Gastrocnemius medialis (tissue), 4 donors: ENCODE measurements at regions not wholly inside any gene's neighbourhood (a gene's known extent, or its start where the extent isn't known, plus 50 kb on each side); places are given as distances from the start of the nearest gene placed in this dataset.
A peak's percentile ranks its signal among the peaks of the same experiment; 100 is the strongest.

ENCODE experiments used
- ATAC-seq, 2 donors: fragments of 150-250 bp; one replicate each; pipeline ENCODE4 v1.9.1; 2016
- DNase-seq, 2 donors: peaks; one replicate each; pipeline ENCODE4 v3.0.0-alpha.2; 2019
- H3K27ac ChIP-seq, 4 donors: fragments of 200-600 bp; sonication (generic); 1 replicate in 1 of 4; 2 replicates in 3 of 4; pipeline ENCODE4 v1.5.1; 2016 to 2018; ENCODE audit warnings: mild to moderate bottlenecking in 2 of 4, moderate library complexity in 1 of 4
- H3K27me3 ChIP-seq, 3 donors: fragments of 200-600 bp; sonication (generic) in 2 of 3; 1 replicate in 1 of 3; 2 replicates in 2 of 3; pipeline versions ENCODE4 v1.5.1 to v1.6.0; 2016 to 2019; ENCODE audit warnings: mild to moderate bottlenecking in 1 of 3, moderate library complexity in 1 of 3
- H3K36me3 ChIP-seq, 2 donors: fragments of 200-600 bp; sonication (generic) in 1 of 2; one replicate each; pipeline ENCODE4 v1.5.1; 2017 to 2018
- H3K4me1 ChIP-seq, 2 donors: fragments of 200-600 bp; sonication (generic) in 1 of 2; one replicate each; pipeline ENCODE4 v1.5.1; 2016 to 2017; ENCODE audit warnings: mild to moderate bottlenecking in 2 of 2
- H3K4me3 ChIP-seq, 4 donors: fragments of 200-600 bp; sonication (generic) in 3 of 4; 1 replicate in 1 of 4; 2 replicates in 3 of 4; pipeline ENCODE4 v1.5.1; 2016 to 2019; ENCODE audit warnings: mild to moderate bottlenecking in 2 of 4
- H3K9me3 ChIP-seq, 3 donors: fragments of 200-600 bp; sonication (generic) in 2 of 3; 1 replicate in 1 of 3; 2 replicates in 2 of 3; pipeline ENCODE4 v1.5.1; 2016 to 2019
- CTCF ChIP-seq, 5 experiments: fragments of 450-650 bp in 3 of 5; fragments of 200-600 bp in 2 of 5; sonication (generic) in 2 of 5; IDR thresholded peaks in 4 of 5; conservative IDR thresholded peaks in 1 of 5; 1 replicate in 4 of 5; 2 replicates in 1 of 5; pipeline ENCODE4 v1.5.1; 2016 to 2019; ENCODE audit warnings: antibody characterized with exemption in 5 of 5, mild to moderate bottlenecking in 3 of 5, moderate library complexity in 3 of 5
- POLR2A ChIP-seq, 2 donors: fragments of 450-650 bp; IDR thresholded peaks; one replicate each; pipeline ENCODE4 v1.6.1; 2017; ENCODE audit warnings: antibody characterized with exemption in 2 of 2, mild to moderate bottlenecking in 2 of 2, moderate library complexity in 2 of 2
- in situ Hi-C, 4 donors: fragments of 200-750 bp; cut with MboI; loops; one replicate each; pipeline versions ENCODE4 v1.15.0 to v1.8.0; 2017; ENCODE audit warnings: low sequenced_read_pairs in 4 of 4
- intact Hi-C: fragments of 100-400 bp; cut with DNase I; formaldehyde crosslinking; loops from one replicate; pipeline ENCODE4 v1.15.1; 2023; ENCODE audit warnings: low total_unique reads

DNA sequence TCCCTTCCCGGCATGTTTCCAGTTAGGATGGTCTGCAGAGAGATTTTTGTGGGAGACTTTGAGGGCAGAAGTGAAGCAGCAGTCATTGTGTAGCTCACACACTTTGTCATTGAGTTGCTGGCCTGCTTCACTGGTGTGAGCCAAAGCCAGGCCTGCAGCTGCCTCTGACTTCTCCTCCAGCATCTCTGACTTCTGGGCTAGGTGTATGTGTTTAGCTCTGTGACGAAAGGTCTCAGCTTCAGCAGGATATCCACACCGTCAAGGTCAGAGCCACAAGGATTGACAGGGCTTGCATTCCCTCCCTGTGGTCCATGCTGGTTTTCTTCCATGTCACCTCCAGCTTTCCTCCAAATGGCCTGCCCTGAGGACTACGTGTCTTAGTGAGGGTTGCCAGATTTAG is 57.1 kb upstream of the OSBPL11 start:
- no peak for ATAC-seq
- H3K27me3 ChIP-seq, result no peaks in the 10 kb centered on the region
- no peak overlapping the region for H3K4me3 ChIP-seq
- no peaks in the 10 kb centered on the region for H3K36me3 ChIP-seq
- DNase-seq, result no peak
- no peak for TF ChIP-seq CTCF (IDR thresholded peaks at IDR 0.05 in 4 of 5, conservative IDR thresholded peaks at IDR 0.05 in 1 of 5)
- TF ChIP-seq POLR2A (IDR thresholded peaks at IDR 0.05), result no peak
- H3K4me1 ChIP-seq, result peaks cover 16 to 28% of the 10 kb centered on the region in 2 donors
- in situ Hi-C loops, result no loop called here
- intact Hi-C loops, result no loop called here
- H3K9me3 ChIP-seq, result no peaks in the 10 kb centered on the region
- peak overlapping the region; percentile 22 to 82 (median 54) for H3K27ac ChIP-seq

- H3K27me3 ChIP-seq, result no peaks in the 10 kb centered on the region
- in situ Hi-C loops, result no loop called here
Measured at GRCh38 chr3:125654526-125654925, 59.2 kb upstream of the OSBPL11 start.

DNA sequence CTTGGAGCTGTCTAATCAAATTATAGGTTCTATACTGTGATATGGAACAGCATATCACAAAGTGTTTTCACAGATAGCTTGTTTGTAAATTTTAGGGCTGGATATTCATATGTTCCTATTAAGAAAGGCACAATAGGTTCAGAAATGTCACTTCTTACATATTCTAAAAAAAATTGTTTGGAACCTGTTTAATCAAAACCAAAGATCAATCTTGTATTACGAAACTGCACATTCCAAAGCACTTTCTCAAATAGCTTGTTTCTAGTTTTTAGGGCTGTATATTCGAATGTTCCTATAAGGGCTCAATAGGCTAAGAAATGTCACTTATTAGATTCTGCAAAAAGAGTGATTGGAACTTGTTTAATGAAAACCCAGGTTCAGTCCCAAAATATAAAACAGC is 67.4 kb upstream of the OSBPL11 start:
- H3K4me1 ChIP-seq, result no peaks in the 10 kb centered on the region
- DNase-seq (no peak), ATAC-seq (no peak)
- TF ChIP-seq CTCF (IDR thresholded peaks at IDR 0.05 in 4 of 5, conservative IDR thresholded peaks at IDR 0.05 in 1 of 5), result no peak
- no peak for TF ChIP-seq POLR2A (IDR thresholded peaks at IDR 0.05)
- no peaks in the 10 kb centered on the region for H3K27me3 ChIP-seq
- in situ Hi-C loops (no loop called here), intact Hi-C loops (no loop called here)
- H3K27ac ChIP-seq, result no peak overlapping the region
- no peaks in the 10 kb centered on the region for H3K9me3 ChIP-seq
- H3K4me3 ChIP-seq, result no peak overlapping the region
- no peaks in the 10 kb centered on the region for H3K36me3 ChIP-seq

More at GRCh38 chr3:125654526-125654925, 59.2 kb upstream of the OSBPL11 start:
- intact Hi-C loops, result no loop called here
- Histone ChIP-seq H3K36me3 (no peaks in the 10 kb centered on the region), H3K9me3 (no peaks in the 10 kb centered on the region), H3K4me1 (peaks cover 16 to 18% of the 10 kb centered on the region in 2 donors), H3K4me3 (no peak overlapping the region), H3K27ac (no peak overlapping the region)
- ATAC-seq, result no peak
- TF ChIP-seq POLR2A (IDR thresholded peaks at IDR 0.05) (no peak), CTCF (IDR thresholded peaks at IDR 0.05 in 4 of 5, conservative IDR thresholded peaks at IDR 0.05 in 1 of 5) (no peak)
- DNase-seq, result no peak

- Histone ChIP-seq H3K4me1 (no peaks in the 10 kb centered on the region), H3K36me3 (no peaks in the 10 kb centered on the region), H3K27ac (no peak overlapping the region), H3K4me3 (no peak overlapping the region), H3K27me3 (no peaks in the 10 kb centered on the region), H3K9me3 (no peaks in the 10 kb centered on the region)
- in situ Hi-C loops (no loop called here), intact Hi-C loops (no loop called here)
- ATAC-seq (no peak), DNase-seq (no peak)
- no peak for TF ChIP-seq POLR2A (IDR thresholded peaks at IDR 0.05)
- TF ChIP-seq CTCF (IDR thresholded peaks at IDR 0.05 in 4 of 5, conservative IDR thresholded peaks at IDR 0.05 in 1 of 5), result no peak
Measured at GRCh38 chr3:125670352-125670751, 75.1 kb upstream of the OSBPL11 start.

DNA sequence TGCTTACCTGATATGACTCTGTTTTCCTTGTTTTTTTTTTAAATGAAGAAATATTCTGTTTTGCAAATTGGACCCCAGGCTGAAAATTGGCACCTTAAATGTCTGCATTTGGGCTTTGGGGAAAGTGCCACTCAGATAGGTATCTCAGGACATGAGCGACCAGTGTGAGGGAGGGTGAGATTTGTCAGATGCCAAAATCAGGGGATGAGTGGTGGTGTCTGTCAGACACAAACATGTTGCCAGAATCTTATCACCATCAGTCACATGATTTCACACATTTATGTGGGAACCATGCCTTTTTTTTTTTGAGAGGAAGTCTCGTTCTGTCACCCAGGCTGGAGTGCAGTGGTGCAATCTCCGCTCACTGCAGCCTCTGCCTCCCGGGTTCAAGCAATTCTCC is 75.6 kb upstream of the OSBPL11 start:
- DNase-seq (no peak), ATAC-seq (no peak)
- no peaks in the 10 kb centered on the region for H3K36me3 ChIP-seq
- H3K4me3 ChIP-seq, result no peak overlapping the region
- no peaks in the 10 kb centered on the region for H3K4me1 ChIP-seq
- H3K27me3 ChIP-seq, result no peaks in the 10 kb centered on the region
- TF ChIP-seq CTCF (IDR thresholded peaks at IDR 0.05 in 4 of 5, conservative IDR thresholded peaks at IDR 0.05 in 1 of 5) (no peak), POLR2A (IDR thresholded peaks at IDR 0.05) (no peak)
- intact Hi-C loops (no loop called here), in situ Hi-C loops (no loop called here)
- no peak overlapping the region for H3K27ac ChIP-seq
- H3K9me3 ChIP-seq, result no peaks in the 10 kb centered on the region
